HCT116 (cell line): ENCODE measurements at regions not wholly inside any gene's neighbourhood (a gene's known extent, or its start where the extent isn't known, plus 50 kb on each side); places are given as distances from the start of the nearest gene placed in this dataset.

ENCODE experiments used
- CTCF ChIP-seq, 3 experiments: fragments of 200-600 bp in 1 of 3; sonication (generic) in 1 of 3; IDR thresholded peaks in 2 of 3; conservative IDR thresholded peaks in 1 of 3; 2 replicates each; pipeline ENCODE4 v1.5.1; 2012 to 2017; ENCODE audit warnings: low read depth in 2 of 3, low read length in 2 of 3, antibody characterized with exemption in 1 of 3, borderline replicate concordance in 1 of 3, control low read depth in 1 of 3, mild to moderate bottlenecking in 1 of 3, mixed read lengths in 1 of 3, mixed run types in 1 of 3, moderate library complexity in 1 of 3; ENCODE audit not compliant: insufficient read depth in 1 of 3
- EZH2 ChIP-seq: fragments of 200-600 bp; sonication (generic); IDR thresholded peaks from 2 replicates; pipeline ENCODE4 v1.6.1; 2017; ENCODE audit warnings: antibody characterized with exemption, mixed run types
- EZH2phosphoT487 ChIP-seq: fragments of 200-600 bp; IDR thresholded peaks from 2 replicates; pipeline ENCODE4 v1.6.1; 2018; ENCODE audit warnings: antibody characterized with exemption, borderline replicate concordance
- POLR2A ChIP-seq: IDR thresholded peaks from 2 replicates; pipeline ENCODE4 v1.7.0; 2011; ENCODE audit warnings: borderline replicate concordance; ENCODE audit not compliant: insufficient read depth, insufficient read length; ENCODE audit errors: extremely low read depth
- POLR2AphosphoS5 ChIP-seq: IDR thresholded peaks from 2 replicates; pipeline ENCODE4 v1.6.1; 2011; ENCODE audit warnings: mild to moderate bottlenecking, low read depth, low read length, moderate library complexity

GRCh38 chr3:190242147-190242546, 80.1 kb downstream of the CLDN1 start:
- no peak for TF ChIP-seq CTCF (IDR thresholded peaks at IDR 0.05 in 2 of 3, conservative IDR thresholded peaks at IDR 0.05 in 1 of 3; ENCODE audit: borderline replicate concordance in 1 of 3, insufficient read depth in 1 of 3, low read depth in 2 of 3, low read length in 2 of 3)
- no peak for TF ChIP-seq EZH2phosphoT487
- TF ChIP-seq POLR2AphosphoS5: no peak
- TF ChIP-seq POLR2A: no peak
- TF ChIP-seq EZH2: no peak
